ENCODE measurements at regions not wholly inside any gene's neighbourhood (a gene's known extent, or its start where the extent isn't known, plus 50 kb on each side); places are given as distances from the start of the nearest gene placed in this dataset.
"Not testable (repeated sequence)": the region's sequence is repeated elsewhere in the genome, so short reads cannot be mapped to it uniquely, and the experiment has no call there.

DNA sequence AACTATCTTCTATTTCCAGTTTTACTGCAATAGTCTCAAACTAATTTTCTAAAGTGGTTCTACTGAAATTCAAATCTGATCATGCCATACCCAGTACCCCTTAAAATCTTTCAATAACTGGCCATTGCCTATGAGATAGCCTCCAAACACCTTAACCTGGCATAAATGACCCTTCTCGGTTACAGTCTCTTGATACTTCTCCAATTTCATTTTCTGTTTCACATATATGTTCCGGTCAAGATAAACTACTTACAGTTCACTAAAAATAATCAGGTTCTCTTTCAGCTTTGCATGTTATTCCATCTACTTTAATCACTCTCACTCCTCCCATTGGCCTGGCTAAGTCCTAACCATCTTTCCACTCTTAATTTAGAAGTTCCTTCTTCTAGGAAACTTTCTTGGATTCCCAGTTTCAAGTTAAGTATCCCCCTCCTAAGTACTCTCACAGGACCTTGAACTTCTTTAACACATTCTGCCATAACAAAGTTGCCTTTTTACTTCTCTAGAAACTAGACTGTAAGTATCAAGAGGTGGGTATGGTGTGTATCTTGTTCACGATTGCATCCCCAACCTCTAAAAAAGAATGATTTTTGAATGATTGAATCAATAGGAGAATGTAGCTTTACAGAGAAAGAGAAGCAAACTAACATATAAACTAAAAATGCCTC, 110.2 kb upstream of the RBBP8 start:
- no peak for DNase-seq

DNA sequence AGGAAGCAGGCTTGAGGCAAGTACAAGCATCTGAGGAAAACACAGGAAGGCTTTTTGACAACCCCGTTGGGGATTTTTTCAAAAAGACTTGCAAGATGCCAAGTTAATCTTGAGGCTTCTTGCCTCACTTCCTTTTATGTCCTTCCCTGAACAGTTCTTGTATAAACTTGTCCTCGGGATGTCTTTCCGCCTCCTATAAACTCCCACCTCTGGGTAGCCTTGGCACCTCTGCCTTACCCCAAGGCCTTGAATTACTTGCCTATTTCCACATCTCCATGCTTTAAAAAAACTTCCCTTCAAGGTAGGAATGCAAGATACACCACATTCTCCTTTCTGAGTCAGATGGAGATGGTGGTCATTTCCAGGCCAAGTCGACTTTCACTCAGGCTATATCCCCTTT, 106.4 kb upstream of the RBBP8 start:
- no peak for DNase-seq

GRCh38 chr18:22827216-22827615, 105.9 kb upstream of the RBBP8 start:
- DNase-seq, result no peak

DNA sequence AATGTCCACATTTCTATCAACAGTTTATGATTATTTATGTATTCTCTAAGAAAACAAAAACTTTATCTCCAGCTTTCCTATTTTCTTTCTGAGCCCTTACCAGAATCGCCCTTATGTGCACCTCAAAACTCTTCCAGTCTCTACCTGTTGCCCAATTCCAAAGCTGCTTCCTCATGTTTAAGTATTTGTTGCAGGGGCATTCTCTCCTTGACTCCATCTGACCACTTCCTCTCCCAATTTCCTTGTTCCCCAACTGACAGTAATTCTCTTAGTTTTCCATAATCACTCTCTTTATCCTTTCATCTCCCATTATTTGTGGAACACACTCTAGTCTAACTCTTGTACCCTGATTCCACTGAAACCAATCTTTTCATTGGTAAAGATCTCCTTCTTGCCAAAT, 105.4 kb upstream of the RBBP8 start:
- no peak for DNase-seq

DNA sequence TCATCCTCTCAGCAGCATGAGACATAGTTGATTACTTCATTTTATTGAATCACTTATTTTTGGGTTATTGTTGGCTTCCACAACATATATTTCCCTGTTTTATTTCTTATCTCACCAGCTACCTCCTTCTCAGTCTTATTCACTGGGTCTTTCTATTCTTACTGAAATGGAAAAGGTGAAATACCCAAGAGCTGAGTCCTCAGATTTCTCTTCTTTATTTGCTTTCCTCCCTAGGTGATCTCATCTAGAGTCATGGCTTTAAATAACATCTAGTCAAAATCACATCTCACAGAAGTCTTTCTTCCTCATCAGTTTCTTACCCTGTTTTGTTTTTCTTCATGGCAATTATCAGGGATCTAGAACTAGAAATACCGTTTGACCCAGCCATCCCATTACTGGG, 105.0 kb upstream of the RBBP8 start:
- no peak for DNase-seq

- DNase-seq, result not testable (repeated sequence)
Observed at GRCh38 chr18:22828583-22828982, 104.5 kb upstream of the RBBP8 start.

DNA sequence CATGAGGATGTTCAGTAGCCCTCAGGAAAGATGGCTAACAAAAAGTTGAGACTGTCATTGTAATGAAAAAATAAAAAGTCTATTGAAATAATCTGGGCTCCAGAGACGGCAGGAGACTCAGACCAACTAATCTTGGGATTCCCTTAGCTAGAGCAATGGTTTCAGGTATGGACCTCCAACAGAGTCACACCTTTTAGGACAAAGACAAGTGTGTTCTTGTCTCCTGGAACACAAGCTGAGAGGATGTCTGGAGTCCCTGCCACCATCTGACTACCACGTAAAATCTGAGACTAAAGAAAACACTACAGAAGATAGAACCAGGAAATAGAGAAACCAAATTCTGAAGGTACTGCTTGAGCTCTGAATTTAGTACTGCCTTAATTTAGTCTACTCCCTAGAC, 103.3 kb upstream of the RBBP8 start:
- DNase-seq, result no peak

DNA sequence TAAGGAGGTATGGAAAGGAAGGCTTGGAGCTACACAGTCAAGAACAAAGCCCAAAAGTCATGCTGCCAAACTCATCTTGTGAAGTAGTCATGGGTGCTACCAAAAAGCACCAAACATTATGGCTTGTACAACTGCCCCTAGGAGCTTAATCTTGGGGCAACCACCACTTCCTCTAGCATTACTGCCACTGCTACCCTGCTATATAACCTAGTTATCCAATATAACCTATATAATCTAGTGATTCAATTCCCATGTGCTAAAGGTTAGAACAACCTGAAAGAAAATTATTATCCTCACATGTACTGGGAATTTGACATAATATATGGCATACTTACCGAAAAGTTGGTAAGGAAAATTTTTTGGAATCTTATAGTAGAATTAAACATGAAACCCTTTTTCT, 102.6 kb upstream of the RBBP8 start:
- no peak for DNase-seq

GRCh38 chr18:22831441-22831904, 101.7 kb upstream of the RBBP8 start:
- no peak for DNase-seq

DNA sequence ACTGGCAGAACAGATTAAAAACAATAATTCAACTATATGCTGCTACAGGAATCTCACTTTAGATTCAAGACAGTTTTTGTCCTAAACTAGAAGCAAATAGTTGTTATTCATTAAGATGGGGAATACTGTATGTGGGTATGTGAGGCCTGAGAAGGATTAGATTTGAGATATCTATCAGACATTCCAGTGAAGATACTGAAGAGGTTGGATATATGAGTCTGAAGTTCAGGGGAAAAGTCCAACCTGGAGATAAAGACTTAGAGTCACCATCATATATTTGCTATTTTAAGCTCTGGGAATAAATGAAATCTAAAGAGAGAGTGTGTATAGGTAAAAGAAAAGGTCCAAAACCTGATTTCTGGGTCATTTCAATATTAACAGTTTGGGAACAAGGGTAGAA, 96.2 kb upstream of the RBBP8 start:
- no peak for DNase-seq

GRCh38 chr18:22838221-22838620, 94.9 kb upstream of the RBBP8 start:
- no peak for DNase-seq

DNA sequence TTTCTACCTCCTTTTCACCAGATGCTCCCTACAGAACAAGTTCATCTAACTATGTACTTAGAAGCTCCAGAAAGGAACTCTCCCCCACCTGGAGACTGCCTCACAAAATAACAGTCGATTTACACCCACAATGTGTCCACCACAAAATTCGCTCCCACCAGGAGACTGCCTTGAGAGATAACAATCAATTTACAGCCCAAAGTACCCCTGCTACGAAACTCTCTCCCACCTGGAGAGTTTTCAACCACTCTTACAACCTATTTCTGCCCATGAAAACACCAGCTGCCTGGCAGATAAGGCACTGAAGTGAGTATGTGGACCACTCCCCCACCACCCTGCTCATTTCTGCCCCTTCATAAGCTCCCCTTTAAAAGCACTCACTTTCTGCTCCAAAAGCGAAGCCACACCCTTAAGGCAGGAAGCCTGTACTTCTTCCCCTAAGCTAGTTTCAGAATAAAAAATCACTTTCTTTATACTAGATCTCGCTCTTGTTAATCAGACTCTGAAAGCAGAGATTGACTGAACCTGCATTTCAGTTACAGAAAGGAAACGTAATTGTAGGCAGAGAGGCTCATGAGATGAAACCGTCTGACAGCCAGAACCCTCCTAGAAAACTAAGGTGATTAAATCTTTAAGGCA, 94.4 kb upstream of the RBBP8 start:
- no peak for DNase-seq

DNA sequence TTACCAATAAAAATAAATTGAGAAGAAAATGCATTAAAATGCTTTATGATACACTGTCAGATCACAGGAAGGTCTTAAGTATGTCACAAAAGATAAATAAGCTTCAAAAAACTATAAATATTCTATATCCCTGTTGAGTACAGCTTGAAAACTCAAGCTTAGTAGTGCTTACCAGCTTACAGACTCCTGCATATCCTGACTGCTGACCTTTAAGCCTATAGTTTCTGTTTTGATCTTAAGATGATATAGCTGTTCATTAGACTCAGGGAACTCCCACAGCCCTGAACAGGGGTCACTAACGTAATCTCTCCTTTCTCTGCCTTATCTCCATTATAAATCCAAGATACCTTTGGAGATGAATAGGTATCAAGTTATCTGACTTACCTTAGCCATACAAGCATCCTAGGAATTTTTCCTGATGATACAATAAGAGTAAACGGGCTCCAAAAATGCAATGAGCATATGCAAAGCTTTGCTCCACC, 93.7 kb upstream of the RBBP8 start:
- no peak for DNase-seq

DNA sequence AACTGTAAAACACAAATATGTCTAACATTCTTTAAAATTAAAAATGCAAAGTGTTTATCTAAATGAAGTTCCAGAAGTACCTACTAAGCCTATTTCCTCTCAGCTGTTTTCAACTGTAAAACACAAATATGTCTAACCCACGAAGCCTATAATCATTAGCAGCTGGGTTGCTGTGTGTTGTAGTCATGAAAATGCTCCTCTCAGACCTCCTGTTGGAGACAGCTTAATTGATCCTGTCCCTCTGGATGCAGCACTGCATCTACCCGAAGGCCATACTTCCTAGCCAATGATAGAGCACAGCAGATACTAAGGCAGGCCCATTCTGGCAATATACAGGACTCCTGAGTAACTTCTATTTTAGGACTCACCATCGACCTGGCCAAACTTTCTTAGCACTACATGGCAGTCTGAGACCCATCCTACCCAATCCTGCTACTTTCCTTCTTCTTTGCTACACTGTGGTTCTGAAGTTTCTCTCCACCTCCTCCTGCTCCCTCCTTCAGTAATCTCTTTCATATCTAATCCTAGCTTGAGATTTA, 92.5 kb upstream of the RBBP8 start:
- no peak for DNase-seq

DNA sequence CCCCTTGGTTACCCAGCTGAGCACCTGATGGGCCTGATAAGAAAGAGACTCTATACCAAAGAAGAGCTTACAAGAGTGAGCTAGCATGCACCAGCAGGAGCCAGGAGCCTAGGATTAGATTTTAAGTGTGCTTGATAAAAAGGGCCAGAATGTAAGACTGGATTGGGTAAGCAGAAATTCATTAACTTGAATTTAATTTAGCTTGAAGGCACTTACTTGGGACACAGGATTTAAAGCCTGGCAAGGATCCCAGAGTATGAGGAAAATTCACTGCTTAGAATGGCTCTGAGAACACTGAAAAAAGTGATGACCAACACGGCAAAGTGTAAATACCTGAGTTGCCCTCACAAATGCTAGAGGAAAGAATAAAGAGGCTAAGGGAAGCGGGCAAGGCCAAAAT, 91.3 kb upstream of the RBBP8 start:
- no peak for DNase-seq

DNA sequence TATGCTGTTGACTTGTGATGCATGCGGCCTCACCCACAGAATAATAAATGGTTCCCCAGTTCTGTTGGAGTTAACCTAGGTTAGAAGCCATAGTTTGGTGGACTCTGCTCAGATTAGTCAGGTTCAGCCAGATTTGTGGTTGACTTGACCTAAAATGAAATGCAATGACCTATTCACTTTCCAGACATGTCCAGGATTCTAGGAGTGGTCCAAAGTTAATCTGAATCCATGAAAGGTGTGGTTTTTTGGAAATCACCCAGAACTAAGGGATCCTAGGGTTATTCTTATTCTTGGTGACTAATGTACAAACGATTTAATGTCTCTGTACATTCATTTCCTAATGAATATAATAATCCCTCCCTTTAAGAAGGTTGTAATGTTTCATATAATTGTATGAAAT, 88.9 kb upstream of the RBBP8 start:
- DNase-seq, result no peak

- no peak for DNase-seq
Observed at GRCh38 chr18:22844628-22845027, 88.5 kb upstream of the RBBP8 start.

GRCh38 chr18:22846088-22846683, 86.9 kb upstream of the RBBP8 start:
- no peak for DNase-seq

- DNase-seq, result no peak
Observed at GRCh38 chr18:22846697-22847096, 86.4 kb upstream of the RBBP8 start.

GRCh38 chr18:22847392-22847791, 85.7 kb upstream of the RBBP8 start:
- DNase-seq, result no peak

GRCh38 chr18:22847867-22848451, 85.2 kb upstream of the RBBP8 start:
- no peak for DNase-seq

GRCh38 chr18:22848615-22849014, 84.5 kb upstream of the RBBP8 start:
- no peak for DNase-seq

DNA sequence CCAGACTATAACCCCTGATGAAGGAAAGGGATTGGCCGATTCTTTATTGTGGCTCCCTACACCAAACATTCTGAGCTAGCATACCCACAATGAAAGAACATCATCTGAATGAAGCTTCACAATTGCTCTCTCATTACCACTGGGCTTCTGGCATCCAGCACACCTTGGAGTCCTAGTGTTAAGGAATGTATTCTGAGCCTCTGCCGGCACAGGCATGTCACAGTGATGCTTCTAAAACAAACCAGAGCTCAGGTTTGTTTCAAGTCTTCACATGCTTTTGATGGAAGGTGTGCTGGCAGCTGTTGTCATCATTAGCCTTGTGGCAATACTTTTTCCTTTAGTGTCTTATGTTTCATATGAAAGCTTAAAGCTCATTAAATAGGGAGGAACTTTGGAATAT, 76.3 kb upstream of the RBBP8 start:
- DNase-seq, result peak; percentile 48

Measured in skin of body (tissue), 1 donor.